Upper lobe of right lung (tissue), 1 donor: ENCODE measurements at regions not wholly inside any gene's neighbourhood (a gene's known extent, or its start where the extent isn't known, plus 50 kb on each side); places are given as distances from the start of the nearest gene placed in this dataset.

ENCODE experiments used
- ATAC-seq: fragments of 200-7000 bp; cut with Tn5 transposase; one replicate; pipeline ENCODE4 v1.9.1; 2020; ENCODE audit warnings: mild to moderate bottlenecking, moderate library complexity
- DNase-seq: peaks from one replicate; pipeline ENCODE4 v3.0.0-alpha.2; 2020
- H3K27ac ChIP-seq: fragments of 200-600 bp; one replicate; pipeline ENCODE4 v1.8.0; 2022
- H3K27me3 ChIP-seq: fragments of 200-600 bp; one replicate; pipeline ENCODE4 v1.8.0; 2022; ENCODE audit warnings: mild to moderate bottlenecking
- H3K36me3 ChIP-seq: fragments of 200-600 bp; one replicate; pipeline ENCODE4 v1.8.0; 2022
- H3K4me1 ChIP-seq: fragments of 200-600 bp; one replicate; pipeline ENCODE4 v1.8.0; 2022
- H3K4me3 ChIP-seq: fragments of 200-600 bp; one replicate; pipeline ENCODE4 v1.8.0; 2022; ENCODE audit warnings: mild to moderate bottlenecking
- H3K9me3 ChIP-seq: fragments of 200-600 bp; one replicate; pipeline ENCODE4 v1.8.0; 2022
- intact Hi-C: fragments of 100-400 bp; cut with DNase I; formaldehyde crosslinking; loops from one replicate; pipeline ENCODE4 v1.11.0; 2022
- TF ChIP-seq, protein P1 (sequence below): fragments of 200-600 bp; IDR thresholded peaks from one replicate; pipeline ENCODE4 v1.8.0; 2022; ENCODE audit warnings: antibody characterized with exemption
- donor health status: DM: no; HTN: yes; CAD: no; lungs with severe emphysema.

DNA sequence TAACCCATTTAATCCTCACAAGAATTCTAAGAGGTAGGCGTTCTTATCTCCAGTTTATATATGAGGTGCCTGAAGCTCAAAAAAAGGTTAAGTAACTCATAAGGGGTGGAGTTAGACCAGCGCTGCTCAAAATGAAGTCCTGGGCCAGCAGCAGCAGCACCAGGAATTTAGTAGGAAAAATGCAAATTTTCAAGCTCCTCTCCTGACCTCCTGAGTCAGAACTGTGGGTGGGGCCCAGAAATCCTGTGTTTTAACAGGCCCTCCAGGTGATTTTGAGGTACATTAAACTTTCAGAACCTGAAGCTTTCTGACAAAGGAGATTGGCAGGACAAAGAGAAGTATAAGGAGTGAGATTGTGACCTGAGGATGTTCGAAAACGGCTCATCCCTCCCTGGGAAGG is 66.0 kb upstream of the CCDC85A start:
- no peak for ATAC-seq
- intact Hi-C loops: no loop called here

DNA sequence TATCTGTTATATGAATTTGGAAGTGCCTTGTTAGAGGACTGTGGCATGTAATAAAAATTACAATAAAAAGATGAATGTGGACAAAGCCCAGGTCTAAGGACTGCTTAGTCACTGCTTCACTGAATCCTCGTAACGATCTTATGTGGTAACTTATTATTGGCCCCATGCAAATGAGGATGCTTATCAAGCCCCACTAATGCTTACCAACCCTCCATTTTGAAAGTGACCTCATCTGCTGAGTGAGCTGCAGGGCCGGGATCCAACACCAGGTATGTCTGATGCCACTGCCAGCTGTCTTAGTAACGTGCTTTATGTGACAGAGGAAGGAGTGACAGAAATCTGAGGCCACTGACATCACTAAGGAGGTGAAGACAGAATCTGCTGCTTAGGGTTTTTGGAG is 65.3 kb upstream of the CCDC85A start:
- H3K4me3 ChIP-seq: no peak overlapping the region
- no peak overlapping the region for H3K27ac ChIP-seq
- H3K36me3 ChIP-seq: no peaks in the 10 kb centered on the region
- no peaks in the 10 kb centered on the region for H3K4me1 ChIP-seq
- no peaks in the 10 kb centered on the region for H3K27me3 ChIP-seq
- ATAC-seq: no peak
- no peaks in the 10 kb centered on the region for H3K9me3 ChIP-seq
- no peak for DNase-seq
- TF ChIP-seq, protein P1, sequence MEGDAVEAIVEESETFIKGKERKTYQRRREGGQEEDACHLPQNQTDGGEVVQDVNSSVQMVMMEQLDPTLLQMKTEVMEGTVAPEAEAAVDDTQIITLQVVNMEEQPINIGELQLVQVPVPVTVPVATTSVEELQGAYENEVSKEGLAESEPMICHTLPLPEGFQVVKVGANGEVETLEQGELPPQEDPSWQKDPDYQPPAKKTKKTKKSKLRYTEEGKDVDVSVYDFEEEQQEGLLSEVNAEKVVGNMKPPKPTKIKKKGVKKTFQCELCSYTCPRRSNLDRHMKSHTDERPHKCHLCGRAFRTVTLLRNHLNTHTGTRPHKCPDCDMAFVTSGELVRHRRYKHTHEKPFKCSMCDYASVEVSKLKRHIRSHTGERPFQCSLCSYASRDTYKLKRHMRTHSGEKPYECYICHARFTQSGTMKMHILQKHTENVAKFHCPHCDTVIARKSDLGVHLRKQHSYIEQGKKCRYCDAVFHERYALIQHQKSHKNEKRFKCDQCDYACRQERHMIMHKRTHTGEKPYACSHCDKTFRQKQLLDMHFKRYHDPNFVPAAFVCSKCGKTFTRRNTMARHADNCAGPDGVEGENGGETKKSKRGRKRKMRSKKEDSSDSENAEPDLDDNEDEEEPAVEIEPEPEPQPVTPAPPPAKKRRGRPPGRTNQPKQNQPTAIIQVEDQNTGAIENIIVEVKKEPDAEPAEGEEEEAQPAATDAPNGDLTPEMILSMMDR: no peak
- intact Hi-C loops: no loop called here

More for the DNA sequence above, 66.0 kb upstream of the CCDC85A start:
- H3K9me3 ChIP-seq: no peaks in the 10 kb centered on the region
- H3K36me3 ChIP-seq: no peaks in the 10 kb centered on the region
- H3K27me3 ChIP-seq: no peaks in the 10 kb centered on the region
- DNase-seq: no peak
- H3K27ac ChIP-seq: no peak overlapping the region
- H3K4me3 ChIP-seq: no peak overlapping the region
- TF ChIP-seq, protein P1: no peak
- H3K4me1 ChIP-seq: no peaks in the 10 kb centered on the region

DNA sequence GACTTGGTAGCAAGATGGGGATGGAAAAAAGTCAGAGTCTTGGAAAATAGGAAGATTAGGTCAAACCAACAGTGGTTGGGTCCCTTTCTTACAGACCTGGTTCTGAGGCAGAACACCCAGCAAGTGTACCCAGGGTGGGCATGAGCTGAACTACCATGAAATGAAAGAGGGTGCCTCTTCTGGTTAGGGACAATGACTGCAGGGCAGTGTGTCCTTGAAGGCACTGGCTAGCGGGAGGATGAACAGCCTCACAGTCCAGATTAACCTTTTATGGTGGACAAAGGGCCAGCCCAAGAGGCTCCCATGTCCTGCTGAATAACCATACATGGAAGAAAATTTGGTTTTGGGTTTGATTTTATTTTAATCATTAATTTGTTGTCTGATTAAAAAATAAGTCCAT is 61.8 kb upstream of the CCDC85A start:
- intact Hi-C loops: no loop called here
- no peak for ATAC-seq

DNA sequence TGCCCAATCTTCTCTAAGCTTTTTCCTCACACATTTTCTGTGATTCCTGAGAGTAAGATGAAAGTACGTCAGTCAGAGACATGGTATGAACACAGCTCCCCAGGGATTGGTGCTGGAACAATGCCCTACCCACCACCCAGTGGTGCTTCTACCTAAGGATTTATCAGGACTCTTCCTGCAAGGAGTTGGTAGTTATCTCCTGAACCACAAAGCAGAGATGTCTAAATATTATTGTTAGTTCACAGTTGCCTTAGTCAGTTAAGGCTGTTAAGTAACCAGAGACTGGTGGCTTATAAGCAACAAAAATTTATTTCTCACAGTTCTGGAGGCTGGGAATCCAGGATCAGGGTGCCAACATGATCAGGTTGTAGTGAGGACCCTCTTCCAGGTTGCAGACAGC is 60.3 kb upstream of the CCDC85A start:
- no peak overlapping the region for H3K4me3 ChIP-seq
- TF ChIP-seq, protein P1: no peak
- DNase-seq: no peak
- no peak overlapping the region for H3K27ac ChIP-seq
- no peaks in the 10 kb centered on the region for H3K27me3 ChIP-seq
- ATAC-seq: no peak
- no peaks in the 10 kb centered on the region for H3K36me3 ChIP-seq
- H3K4me1 ChIP-seq: no peaks in the 10 kb centered on the region
- intact Hi-C loops: no loop called here
- H3K9me3 ChIP-seq: no peaks in the 10 kb centered on the region

More for the DNA sequence above, 61.8 kb upstream of the CCDC85A start:
- Histone ChIP-seq H3K27me3 (no peaks in the 10 kb centered on the region), H3K27ac (no peak overlapping the region), H3K36me3 (no peaks in the 10 kb centered on the region), H3K4me1 (no peaks in the 10 kb centered on the region), H3K4me3 (no peak overlapping the region), H3K9me3 (no peaks in the 10 kb centered on the region)
- TF ChIP-seq, protein P1: no peak
- no peak for DNase-seq

DNA sequence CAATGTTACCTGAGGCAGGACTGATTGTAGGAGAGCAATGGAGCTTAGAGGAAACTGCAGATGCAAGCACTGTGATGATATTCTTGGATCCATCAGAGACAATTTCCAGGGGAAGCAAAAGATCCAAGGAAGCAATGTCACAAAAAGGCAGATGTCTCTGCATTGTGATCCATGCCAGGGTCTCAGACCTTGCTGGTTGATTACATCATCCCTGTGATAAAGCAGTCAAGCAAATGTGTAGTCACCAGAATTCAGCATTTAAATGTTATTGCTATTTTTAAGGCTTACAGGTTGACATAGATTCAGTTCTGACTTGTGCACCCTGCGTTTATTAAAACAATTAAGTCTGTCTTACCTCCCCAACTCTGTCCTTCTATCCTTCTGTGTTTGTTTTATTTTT is 56.8 kb upstream of the CCDC85A start:
- ATAC-seq (no peak), DNase-seq (no peak)
- Histone ChIP-seq H3K4me1 (no peaks in the 10 kb centered on the region), H3K9me3 (no peaks in the 10 kb centered on the region), H3K4me3 (no peak overlapping the region), H3K27me3 (no peaks in the 10 kb centered on the region), H3K36me3 (no peaks in the 10 kb centered on the region), H3K27ac (no peak overlapping the region)
- intact Hi-C loops: no loop called here
- TF ChIP-seq, protein P1: no peak

DNA sequence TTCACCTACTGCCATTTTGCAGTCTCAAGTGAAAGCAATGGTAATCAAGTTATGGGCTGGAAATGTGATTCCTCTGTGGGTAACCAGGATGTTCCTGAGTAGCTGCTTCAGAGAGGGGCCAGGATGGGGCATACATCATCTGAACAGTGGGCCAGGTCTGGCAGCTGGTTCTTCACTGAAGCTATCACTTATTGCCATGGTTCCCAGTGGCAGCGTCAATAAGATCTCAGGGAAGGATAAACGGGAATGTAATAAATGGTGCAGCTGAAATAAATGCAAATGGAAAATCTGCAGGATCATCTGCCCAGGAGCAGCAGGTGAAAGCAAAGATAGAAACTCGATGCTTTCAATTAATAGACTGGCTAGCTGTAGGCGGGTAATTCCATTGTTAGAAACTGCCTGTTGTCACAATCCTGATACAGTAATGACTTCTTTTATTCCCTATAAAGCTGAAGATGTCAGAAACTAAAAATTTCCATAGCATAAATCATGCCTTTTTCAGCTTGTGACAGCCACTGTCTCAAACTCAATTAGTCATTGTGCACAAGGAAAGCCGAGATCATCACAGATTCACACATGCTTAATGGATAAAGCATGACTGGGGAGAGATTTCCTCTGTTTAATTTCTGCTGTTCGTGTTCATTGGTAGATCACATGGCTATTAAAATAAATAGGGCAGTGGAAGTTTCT is 56.2 kb upstream of the CCDC85A start:
- no peaks in the 10 kb centered on the region for H3K4me1 ChIP-seq
- H3K27ac ChIP-seq: no peak overlapping the region
- no peaks in the 10 kb centered on the region for H3K27me3 ChIP-seq
- H3K36me3 ChIP-seq: no peaks in the 10 kb centered on the region
- no peak for DNase-seq
- ATAC-seq: no peak
- TF ChIP-seq, protein P1: no peak
- no peak overlapping the region for H3K4me3 ChIP-seq
- H3K9me3 ChIP-seq: no peaks in the 10 kb centered on the region
- intact Hi-C loops: no loop called here
